ENCODE measurements at regions not wholly inside any gene's neighbourhood (a gene's known extent, or its start where the extent isn't known, plus 50 kb on each side); places are given as distances from the start of the nearest gene placed in this dataset.

- Histone ChIP-seq H3K79me2 (ENCODE audit: insufficient read depth) (no peaks in the 10 kb centered on the region), H3K9me3 (ENCODE audit: low read depth) (no peaks in the 10 kb centered on the region), H3F3A (ENCODE audit: insufficient read depth) (no peaks in the 10 kb centered on the region), H4K20me1 (ENCODE audit: insufficient read depth) (no peaks in the 10 kb centered on the region), H3K4me3 (no peak overlapping the region), H2AFZ (no peak overlapping the region), H3K27ac (no peak overlapping the region), H3K27me3 (replicated peaks; ENCODE audit: insufficient read depth) (no peaks in the 10 kb centered on the region), H3K4me1 (ENCODE audit: insufficient read depth) (peaks cover 13% of the 10 kb centered on the region; the same call in 1 of the 2 replicates), H3K9me2 (ENCODE audit: insufficient read depth) (no peaks in the 10 kb centered on the region), H3K9ac (no peak overlapping the region), H3K36me3 (ENCODE audit: low read depth) (no peaks in the 10 kb centered on the region), H3K4me2 (ENCODE audit: unreplicated experiment) (no peak overlapping the region)
- WGBS, 2 experiments (ENCODE audit: low coverage in 1 of 2, low lambda C conversion rate in 2 of 2, missing lambda C conversion rate in 2 of 2) = 98% methylated on average over 2 of the region's 2 CpGs
- DNase-seq = no peak
- TF ChIP-seq EZH2phosphoT487 (IDR thresholded peaks at IDR 0.05; ENCODE audit: insufficient read depth, low read depth) (no peak), EZH2 (IDR thresholded peaks at IDR 0.05; ENCODE audit: insufficient read depth, poor library complexity, severe bottlenecking) (no peak)
- in situ Hi-C loops (cut with MboI) = loop anchor here (10.0 kb wide), 2 partner anchors 523 to 933 kb away; no protein-coding TSS in a partner anchor
Observed at GRCh38 chr5:158172005-158172404, 313.1 kb upstream of the CLINT1 start.

- peaks cover 6% of the 10 kb centered on the region; the same call in 1 of the 2 replicates for H3K4me1 ChIP-seq (ENCODE audit: insufficient read depth)
- H3K9ac ChIP-seq = no peak overlapping the region
- no peak overlapping the region for H2AFZ ChIP-seq
- H3K4me2 ChIP-seq (ENCODE audit: unreplicated experiment) = no peak overlapping the region
- H3K27me3 ChIP-seq (replicated peaks; ENCODE audit: insufficient read depth) = no peaks in the 10 kb centered on the region
- H3K79me2 ChIP-seq (ENCODE audit: insufficient read depth) = no peaks in the 10 kb centered on the region
- DNase-seq = no peak
- H3F3A ChIP-seq (ENCODE audit: insufficient read depth) = no peaks in the 10 kb centered on the region
- no peaks in the 10 kb centered on the region for H3K9me2 ChIP-seq (ENCODE audit: insufficient read depth)
- H3K27ac ChIP-seq = no peak overlapping the region
- H3K36me3 ChIP-seq (ENCODE audit: low read depth) = no peaks in the 10 kb centered on the region
- H4K20me1 ChIP-seq (ENCODE audit: insufficient read depth) = no peaks in the 10 kb centered on the region
- no peak overlapping the region for H3K4me3 ChIP-seq
- in situ Hi-C loops (cut with MboI) = loop anchor here (10.0 kb wide), 2 partner anchors 524 to 934 kb away; no protein-coding TSS in a partner anchor
- H3K9me3 ChIP-seq (ENCODE audit: low read depth) = no peaks in the 10 kb centered on the region
- no peak for TF ChIP-seq EZH2 (IDR thresholded peaks at IDR 0.05; ENCODE audit: insufficient read depth, poor library complexity, severe bottlenecking)
- TF ChIP-seq EZH2phosphoT487 (IDR thresholded peaks at IDR 0.05; ENCODE audit: insufficient read depth, low read depth) = no peak
- 94 to 100% methylated on average over 2 of the region's 2 CpGs for WGBS, 2 experiments (ENCODE audit: low coverage in 1 of 2, low lambda C conversion rate in 2 of 2, missing lambda C conversion rate in 2 of 2)
Observed at GRCh38 chr5:158170534-158170933, 311.6 kb upstream of the CLINT1 start.

GRCh38 chr5:158170060-158170459 lies 311.1 kb upstream of the CLINT1 start:
- H3K4me2 ChIP-seq (ENCODE audit: unreplicated experiment) = no peak overlapping the region
- 83 to 90% methylated on average over 3 of the region's 3 CpGs for WGBS, 2 experiments (ENCODE audit: low coverage in 1 of 2, low lambda C conversion rate in 2 of 2, missing lambda C conversion rate in 2 of 2)

GRCh38 chr5:158166424-158166823 lies 307.5 kb upstream of the CLINT1 start:
- H3K9me3 ChIP-seq (ENCODE audit: low read depth) = no peaks in the 10 kb centered on the region
- no peaks in the 10 kb centered on the region for H3K79me2 ChIP-seq (ENCODE audit: insufficient read depth)
- TF ChIP-seq EZH2phosphoT487 (IDR thresholded peaks at IDR 0.05; ENCODE audit: insufficient read depth, low read depth) = no peak
- TF ChIP-seq EZH2 (IDR thresholded peaks at IDR 0.05; ENCODE audit: insufficient read depth, poor library complexity, severe bottlenecking) = no peak
- no peaks in the 10 kb centered on the region for H3K4me1 ChIP-seq (ENCODE audit: insufficient read depth)
- in situ Hi-C loops (cut with MboI) = no loop called here
- H3K4me3 ChIP-seq = no peak overlapping the region
- H3K9me2 ChIP-seq (ENCODE audit: insufficient read depth) = no peaks in the 10 kb centered on the region
- H3F3A ChIP-seq (ENCODE audit: insufficient read depth) = no peaks in the 10 kb centered on the region
- H3K27me3 ChIP-seq (replicated peaks; ENCODE audit: insufficient read depth) = no peaks in the 10 kb centered on the region
- no peak overlapping the region for H3K27ac ChIP-seq
- H3K36me3 ChIP-seq (ENCODE audit: low read depth) = no peaks in the 10 kb centered on the region
- H3K9ac ChIP-seq = no peak overlapping the region
- no peak for DNase-seq
- no peak overlapping the region for H3K4me2 ChIP-seq (ENCODE audit: unreplicated experiment)
- no peaks in the 10 kb centered on the region for H4K20me1 ChIP-seq (ENCODE audit: insufficient read depth)
- no peak overlapping the region for H2AFZ ChIP-seq
- WGBS, 2 experiments (ENCODE audit: low coverage in 1 of 2, low lambda C conversion rate in 2 of 2, missing lambda C conversion rate in 2 of 2) = 94 to 97% methylated on average over 5 of the region's 5 CpGs

More at GRCh38 chr5:158170060-158170459, 311.1 kb upstream of the CLINT1 start:
- Histone ChIP-seq H3K27me3 (replicated peaks; ENCODE audit: insufficient read depth) (no peaks in the 10 kb centered on the region), H3K4me1 (ENCODE audit: insufficient read depth) (peaks cover under 1% of the 10 kb centered on the region; the same call in 1 of the 2 replicates), H3K27ac (no peak overlapping the region), H3K79me2 (ENCODE audit: insufficient read depth) (no peaks in the 10 kb centered on the region), H3K4me3 (no peak overlapping the region), H3K36me3 (ENCODE audit: low read depth) (no peaks in the 10 kb centered on the region), H3K9ac (no peak overlapping the region), H3K9me3 (ENCODE audit: low read depth) (no peaks in the 10 kb centered on the region), H4K20me1 (ENCODE audit: insufficient read depth) (no peaks in the 10 kb centered on the region), H2AFZ (no peak overlapping the region), H3F3A (ENCODE audit: insufficient read depth) (no peaks in the 10 kb centered on the region), H3K9me2 (ENCODE audit: insufficient read depth) (no peaks in the 10 kb centered on the region)
- no peak for DNase-seq
- TF ChIP-seq EZH2phosphoT487 (IDR thresholded peaks at IDR 0.05; ENCODE audit: insufficient read depth, low read depth) (no peak), EZH2 (IDR thresholded peaks at IDR 0.05; ENCODE audit: insufficient read depth, poor library complexity, severe bottlenecking) (no peak)
- in situ Hi-C loops (cut with MboI) = loop anchor here (10.0 kb wide), 2 partner anchors 525 to 935 kb away; no protein-coding TSS in a partner anchor

- no peaks in the 10 kb centered on the region for H3K36me3 ChIP-seq (ENCODE audit: low read depth)
- peak; percentile 8 for DNase-seq
- in situ Hi-C loops (cut with MboI) = no loop called here
- H2AFZ ChIP-seq = no peak overlapping the region
- no peaks in the 10 kb centered on the region for H3K4me1 ChIP-seq (ENCODE audit: insufficient read depth)
- no peaks in the 10 kb centered on the region for H3K27me3 ChIP-seq (replicated peaks; ENCODE audit: insufficient read depth)
- H4K20me1 ChIP-seq (ENCODE audit: insufficient read depth) = no peaks in the 10 kb centered on the region
- no peak overlapping the region for H3K9ac ChIP-seq
- H3F3A ChIP-seq (ENCODE audit: insufficient read depth) = no peaks in the 10 kb centered on the region
- no peaks in the 10 kb centered on the region for H3K79me2 ChIP-seq (ENCODE audit: insufficient read depth)
- no peaks in the 10 kb centered on the region for H3K9me2 ChIP-seq (ENCODE audit: insufficient read depth)
- H3K9me3 ChIP-seq (ENCODE audit: low read depth) = no peaks in the 10 kb centered on the region
- no peak overlapping the region for H3K27ac ChIP-seq
- H3K4me2 ChIP-seq (ENCODE audit: unreplicated experiment) = no peak overlapping the region
- H3K4me3 ChIP-seq = no peak overlapping the region
- TF ChIP-seq EZH2 (IDR thresholded peaks at IDR 0.05; ENCODE audit: insufficient read depth, poor library complexity, severe bottlenecking) (no peak), EZH2phosphoT487 (IDR thresholded peaks at IDR 0.05; ENCODE audit: insufficient read depth, low read depth) (no peak)
Observed at GRCh38 chr5:158165647-158166046, 306.7 kb upstream of the CLINT1 start.

All from GM23248 (cell line).